ENCODE measurements at regions not wholly inside any gene's neighbourhood (a gene's known extent, or its start where the extent isn't known, plus 50 kb on each side); places are given as distances from the start of the nearest gene placed in this dataset.

DNA sequence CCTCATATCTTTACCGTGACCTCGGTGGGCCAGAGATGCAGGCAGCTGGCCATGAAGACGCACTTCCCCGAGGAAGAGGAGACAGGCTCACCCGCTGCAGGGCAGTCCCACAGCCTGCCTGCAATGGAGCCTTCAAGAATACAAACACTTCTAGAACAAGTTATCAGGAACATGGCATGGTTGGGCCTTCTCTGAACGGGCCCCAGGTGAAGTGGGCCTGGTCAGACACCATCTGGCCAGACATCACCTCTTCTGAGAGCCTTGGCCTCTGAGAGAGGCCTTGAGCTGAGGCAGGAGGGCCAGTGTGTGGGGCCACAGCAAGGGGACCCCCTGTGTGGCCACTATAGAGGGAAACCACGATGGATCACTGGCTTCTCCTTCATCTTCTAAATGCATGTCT is 112.4 kb upstream of the GDF10 start:
- TF ChIP-seq, protein P1, sequence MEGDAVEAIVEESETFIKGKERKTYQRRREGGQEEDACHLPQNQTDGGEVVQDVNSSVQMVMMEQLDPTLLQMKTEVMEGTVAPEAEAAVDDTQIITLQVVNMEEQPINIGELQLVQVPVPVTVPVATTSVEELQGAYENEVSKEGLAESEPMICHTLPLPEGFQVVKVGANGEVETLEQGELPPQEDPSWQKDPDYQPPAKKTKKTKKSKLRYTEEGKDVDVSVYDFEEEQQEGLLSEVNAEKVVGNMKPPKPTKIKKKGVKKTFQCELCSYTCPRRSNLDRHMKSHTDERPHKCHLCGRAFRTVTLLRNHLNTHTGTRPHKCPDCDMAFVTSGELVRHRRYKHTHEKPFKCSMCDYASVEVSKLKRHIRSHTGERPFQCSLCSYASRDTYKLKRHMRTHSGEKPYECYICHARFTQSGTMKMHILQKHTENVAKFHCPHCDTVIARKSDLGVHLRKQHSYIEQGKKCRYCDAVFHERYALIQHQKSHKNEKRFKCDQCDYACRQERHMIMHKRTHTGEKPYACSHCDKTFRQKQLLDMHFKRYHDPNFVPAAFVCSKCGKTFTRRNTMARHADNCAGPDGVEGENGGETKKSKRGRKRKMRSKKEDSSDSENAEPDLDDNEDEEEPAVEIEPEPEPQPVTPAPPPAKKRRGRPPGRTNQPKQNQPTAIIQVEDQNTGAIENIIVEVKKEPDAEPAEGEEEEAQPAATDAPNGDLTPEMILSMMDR (conservative IDR thresholded peaks at IDR 0.05; ENCODE audit: low read depth, low read length): no peak
- no peak for TF ChIP-seq EZH2phosphoT487 (IDR thresholded peaks at IDR 0.05; ENCODE audit: borderline replicate concordance, low read length)
